Omental fat pad (tissue), 3 donors: ENCODE measurements at regions not wholly inside any gene's neighbourhood (a gene's known extent, or its start where the extent isn't known, plus 50 kb on each side); places are given as distances from the start of the nearest gene placed in this dataset.

Experiments used
- ATAC-seq: fragments of 150-250 bp; one replicate; pipeline ENCODE4 v1.9.1; 2016; ENCODE audit warnings: mild to moderate bottlenecking, moderate library complexity; ENCODE audit not compliant: low FRiP score
- DNase-seq: peaks from one replicate; pipeline ENCODE4 v3.0.0-alpha.2; 2019; ENCODE audit warnings: low spot score
- TF ChIP-seq, protein P1 (sequence below), 3 donors: fragments of 450-650 bp; IDR thresholded peaks; one replicate each; pipeline ENCODE4 v1.5.1; 2016 to 2017; ENCODE audit warnings: antibody characterized with exemption in 3 of 3, mild to moderate bottlenecking in 3 of 3, moderate library complexity in 2 of 3

GRCh38 chr13:77449265-77449664 lies 86.2 kb upstream of the SCEL start:
- DNase-seq (no peak), ATAC-seq (no peak)
- TF ChIP-seq, protein P1, sequence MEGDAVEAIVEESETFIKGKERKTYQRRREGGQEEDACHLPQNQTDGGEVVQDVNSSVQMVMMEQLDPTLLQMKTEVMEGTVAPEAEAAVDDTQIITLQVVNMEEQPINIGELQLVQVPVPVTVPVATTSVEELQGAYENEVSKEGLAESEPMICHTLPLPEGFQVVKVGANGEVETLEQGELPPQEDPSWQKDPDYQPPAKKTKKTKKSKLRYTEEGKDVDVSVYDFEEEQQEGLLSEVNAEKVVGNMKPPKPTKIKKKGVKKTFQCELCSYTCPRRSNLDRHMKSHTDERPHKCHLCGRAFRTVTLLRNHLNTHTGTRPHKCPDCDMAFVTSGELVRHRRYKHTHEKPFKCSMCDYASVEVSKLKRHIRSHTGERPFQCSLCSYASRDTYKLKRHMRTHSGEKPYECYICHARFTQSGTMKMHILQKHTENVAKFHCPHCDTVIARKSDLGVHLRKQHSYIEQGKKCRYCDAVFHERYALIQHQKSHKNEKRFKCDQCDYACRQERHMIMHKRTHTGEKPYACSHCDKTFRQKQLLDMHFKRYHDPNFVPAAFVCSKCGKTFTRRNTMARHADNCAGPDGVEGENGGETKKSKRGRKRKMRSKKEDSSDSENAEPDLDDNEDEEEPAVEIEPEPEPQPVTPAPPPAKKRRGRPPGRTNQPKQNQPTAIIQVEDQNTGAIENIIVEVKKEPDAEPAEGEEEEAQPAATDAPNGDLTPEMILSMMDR (IDR thresholded peaks at IDR 0.05), result no peak

DNA sequence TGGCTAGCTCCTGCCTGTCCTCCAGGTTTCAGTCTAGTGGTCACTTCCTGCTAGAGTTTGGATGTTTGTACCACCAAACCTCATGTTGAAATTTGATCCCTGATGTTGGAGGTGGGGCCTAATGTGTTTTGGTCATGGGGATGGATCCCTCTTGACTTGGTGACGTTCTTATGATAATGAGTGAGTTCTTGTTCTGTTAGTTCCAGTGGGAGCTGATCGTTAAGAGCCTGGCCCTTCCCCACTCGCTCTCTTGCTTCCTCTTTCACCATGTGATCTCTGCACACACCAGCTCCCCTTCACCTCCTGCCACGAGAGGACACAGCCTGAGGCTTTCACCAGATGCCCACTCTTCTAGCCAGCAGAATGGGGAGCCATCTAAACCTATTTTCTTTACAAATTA lies 86.8 kb upstream of the SCEL start:
- ATAC-seq, result no peak
- TF ChIP-seq, protein P1 (IDR thresholded peaks at IDR 0.05), result no peak

GRCh38 chr13:77443511-77443910 lies 92.0 kb upstream of the SCEL start:
- ATAC-seq, result no peak
- TF ChIP-seq, protein P1 (IDR thresholded peaks at IDR 0.05), result no peak
- DNase-seq, result no peak

More for the DNA sequence above, 86.8 kb upstream of the SCEL start:
- DNase-seq, result no peak

DNA sequence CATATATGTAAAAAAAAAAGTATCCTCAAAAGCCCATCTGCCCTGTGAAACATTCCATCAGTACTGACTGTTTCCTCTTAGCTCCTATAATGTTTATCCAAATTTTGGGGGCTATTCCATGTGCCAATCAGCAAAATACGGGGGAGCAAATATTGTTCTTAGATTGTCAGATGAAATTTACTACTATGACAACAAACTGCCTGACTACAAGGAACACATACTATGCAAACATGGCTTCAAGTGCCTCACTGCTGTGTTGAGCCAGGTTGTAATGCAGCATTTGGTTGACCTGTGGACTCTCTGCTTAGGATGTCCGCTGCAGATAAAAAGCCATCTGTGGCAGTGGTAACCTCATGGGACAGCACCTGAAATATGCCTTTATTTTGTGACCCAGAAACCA lies 98.2 kb upstream of the SCEL start:
- no peak for ATAC-seq
- no peak for DNase-seq
- TF ChIP-seq, protein P1 (IDR thresholded peaks at IDR 0.05), result no peak

GRCh38 chr13:77434289-77434688 lies 101.2 kb upstream of the SCEL start:
- TF ChIP-seq, protein P1 (IDR thresholded peaks at IDR 0.05), result no peak
- no peak for DNase-seq
- ATAC-seq, result no peak

- no peak for DNase-seq
- no peak for ATAC-seq
- TF ChIP-seq, protein P1 (IDR thresholded peaks at IDR 0.05), result no peak
Measured at GRCh38 chr13:77431449-77431848, 104.1 kb upstream of the SCEL start.

DNA sequence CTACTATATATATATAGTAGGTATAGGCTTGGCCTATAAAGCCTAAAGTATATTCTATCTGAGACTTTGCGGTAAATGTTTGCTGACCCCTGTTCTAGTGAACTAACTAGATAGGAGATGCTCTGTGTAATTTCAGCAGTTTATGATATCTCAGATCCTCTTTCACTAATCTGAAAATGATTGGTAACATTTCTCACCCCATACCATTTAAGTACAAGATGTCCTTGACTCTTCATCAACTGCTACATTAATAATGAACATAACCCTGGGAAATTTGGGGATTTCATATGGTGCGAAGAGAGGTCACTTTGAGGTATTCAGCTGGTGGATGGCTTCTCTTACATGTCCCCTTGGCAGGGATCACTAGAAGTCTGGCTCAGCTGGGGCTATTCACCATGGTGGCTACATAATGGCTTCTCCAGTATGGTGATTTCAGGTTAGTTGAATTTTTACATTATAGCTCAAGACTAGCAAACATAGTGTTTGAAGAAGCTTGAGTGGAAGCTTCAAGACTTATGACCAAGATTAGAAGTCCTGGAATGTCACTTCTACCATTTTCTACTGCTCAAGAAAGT lies 103.6 kb upstream of the MYCBP2 start:
- ATAC-seq (no peak), DNase-seq (no peak)
- TF ChIP-seq, protein P1 (IDR thresholded peaks at IDR 0.05), result no peak
